ENCODE measurements at regions not wholly inside any gene's neighbourhood (a gene's known extent, or its start where the extent isn't known, plus 50 kb on each side); places are given as distances from the start of the nearest gene placed in this dataset.

DNA sequence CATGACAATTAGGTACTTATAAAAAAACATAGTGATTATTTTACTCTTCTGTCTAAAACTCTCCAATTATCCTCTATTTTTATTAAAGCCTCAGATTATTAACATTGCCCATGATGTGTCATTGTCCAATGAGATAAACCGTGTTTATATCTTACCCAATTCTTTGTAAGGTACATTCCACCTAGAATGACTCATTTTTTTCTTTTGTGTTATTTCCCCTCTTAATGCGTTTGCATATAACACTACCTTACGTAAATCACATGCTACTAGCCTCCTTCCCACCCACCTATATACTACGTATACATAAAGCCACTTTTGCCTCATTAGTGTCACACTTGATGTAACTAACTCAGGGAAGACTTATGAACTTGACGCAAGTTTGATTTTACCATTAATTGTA lies 336.3 kb upstream of the PTCHD4 start:
- TF ChIP-seq, protein P1, sequence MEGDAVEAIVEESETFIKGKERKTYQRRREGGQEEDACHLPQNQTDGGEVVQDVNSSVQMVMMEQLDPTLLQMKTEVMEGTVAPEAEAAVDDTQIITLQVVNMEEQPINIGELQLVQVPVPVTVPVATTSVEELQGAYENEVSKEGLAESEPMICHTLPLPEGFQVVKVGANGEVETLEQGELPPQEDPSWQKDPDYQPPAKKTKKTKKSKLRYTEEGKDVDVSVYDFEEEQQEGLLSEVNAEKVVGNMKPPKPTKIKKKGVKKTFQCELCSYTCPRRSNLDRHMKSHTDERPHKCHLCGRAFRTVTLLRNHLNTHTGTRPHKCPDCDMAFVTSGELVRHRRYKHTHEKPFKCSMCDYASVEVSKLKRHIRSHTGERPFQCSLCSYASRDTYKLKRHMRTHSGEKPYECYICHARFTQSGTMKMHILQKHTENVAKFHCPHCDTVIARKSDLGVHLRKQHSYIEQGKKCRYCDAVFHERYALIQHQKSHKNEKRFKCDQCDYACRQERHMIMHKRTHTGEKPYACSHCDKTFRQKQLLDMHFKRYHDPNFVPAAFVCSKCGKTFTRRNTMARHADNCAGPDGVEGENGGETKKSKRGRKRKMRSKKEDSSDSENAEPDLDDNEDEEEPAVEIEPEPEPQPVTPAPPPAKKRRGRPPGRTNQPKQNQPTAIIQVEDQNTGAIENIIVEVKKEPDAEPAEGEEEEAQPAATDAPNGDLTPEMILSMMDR (conservative IDR thresholded peaks at IDR 0.05): no peak
- no peak for TF ChIP-seq EZH2 (IDR thresholded peaks at IDR 0.05; ENCODE audit: low read depth)

All from PC-9 (cell line).